ENCODE measurements at regions not wholly inside any gene's neighbourhood (a gene's known extent, or its start where the extent isn't known, plus 50 kb on each side); places are given as distances from the start of the nearest gene placed in this dataset.

DNA sequence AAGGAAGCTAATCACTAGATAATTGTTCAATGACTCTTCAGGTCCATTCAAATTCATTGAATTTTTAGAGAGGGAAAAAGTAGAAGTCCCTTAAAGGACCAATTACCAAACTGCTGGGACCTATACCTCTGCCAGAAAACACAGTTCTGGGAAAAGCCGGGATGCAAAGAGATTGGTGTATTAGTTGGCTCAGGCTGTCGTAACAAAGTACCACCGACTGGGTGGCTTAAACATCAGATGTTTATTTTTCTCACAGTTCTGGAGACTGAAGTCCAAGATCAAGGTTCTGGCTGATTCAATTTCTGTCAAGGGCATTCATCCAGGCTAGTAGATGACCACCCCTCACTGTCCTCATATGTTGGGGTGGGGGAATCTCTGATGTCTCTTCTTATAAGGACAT, 177.1 kb upstream of the FSTL4 start:
- no peak overlapping the region for H2BK12ac ChIP-seq (ENCODE audit: low read depth, low read length)
- no peak overlapping the region for H3K14ac ChIP-seq (ENCODE audit: insufficient read length)
- H2AK5ac ChIP-seq (ENCODE audit: low read depth, low read length), result no peak overlapping the region
- H2BK5ac ChIP-seq (ENCODE audit: low read depth, low read length), result no peak overlapping the region
- H2BK20ac ChIP-seq (ENCODE audit: low read length), result no peak overlapping the region
- CTCF ChIA-PET (ENCODE audit: partially characterized antibody), result no interaction called here
- TF ChIP-seq BACH1 (IDR thresholded peaks at IDR 0.05; ENCODE audit: low read length), result no peak
- TF ChIP-seq, protein P1, sequence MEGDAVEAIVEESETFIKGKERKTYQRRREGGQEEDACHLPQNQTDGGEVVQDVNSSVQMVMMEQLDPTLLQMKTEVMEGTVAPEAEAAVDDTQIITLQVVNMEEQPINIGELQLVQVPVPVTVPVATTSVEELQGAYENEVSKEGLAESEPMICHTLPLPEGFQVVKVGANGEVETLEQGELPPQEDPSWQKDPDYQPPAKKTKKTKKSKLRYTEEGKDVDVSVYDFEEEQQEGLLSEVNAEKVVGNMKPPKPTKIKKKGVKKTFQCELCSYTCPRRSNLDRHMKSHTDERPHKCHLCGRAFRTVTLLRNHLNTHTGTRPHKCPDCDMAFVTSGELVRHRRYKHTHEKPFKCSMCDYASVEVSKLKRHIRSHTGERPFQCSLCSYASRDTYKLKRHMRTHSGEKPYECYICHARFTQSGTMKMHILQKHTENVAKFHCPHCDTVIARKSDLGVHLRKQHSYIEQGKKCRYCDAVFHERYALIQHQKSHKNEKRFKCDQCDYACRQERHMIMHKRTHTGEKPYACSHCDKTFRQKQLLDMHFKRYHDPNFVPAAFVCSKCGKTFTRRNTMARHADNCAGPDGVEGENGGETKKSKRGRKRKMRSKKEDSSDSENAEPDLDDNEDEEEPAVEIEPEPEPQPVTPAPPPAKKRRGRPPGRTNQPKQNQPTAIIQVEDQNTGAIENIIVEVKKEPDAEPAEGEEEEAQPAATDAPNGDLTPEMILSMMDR (IDR thresholded peaks at IDR 0.05; ENCODE audit: control extremely low read depth in 1 of 3, insufficient read depth in 1 of 3, low read depth in 1 of 3, low read length in 3 of 3), result no peak
- H3K4ac ChIP-seq (replicated peaks; ENCODE audit: insufficient read length, low read depth, low read length), result no peak overlapping the region
- no peak overlapping the region for H2BK120ac ChIP-seq (replicated peaks; ENCODE audit: low read depth, low read length)
- H3K4me2 ChIP-seq (ENCODE audit: insufficient read depth in 1 of 2, low read depth in 2 of 2, low read length in 2 of 2), result no peak overlapping the region
- H3K36me3 ChIP-seq (ENCODE audit: control insufficient read depth in 2 of 4, insufficient read depth in 4 of 4, low read length in 3 of 4), result no peaks in the 10 kb centered on the region
- no peak overlapping the region for H4K91ac ChIP-seq (replicated peaks; ENCODE audit: insufficient read length, low read length)
- H3K4me1 ChIP-seq (replicated peaks in 1 of 4; ENCODE audit: control insufficient read depth in 3 of 4, insufficient read depth in 4 of 4, low read length in 3 of 4), result peaks cover 0 to 6% (median 2%) of the 10 kb centered on the region in 4 experiments; a peak in 4 of 7 replicates
- H3K79me1 ChIP-seq (ENCODE audit: low read depth, low read length), result no peaks in the 10 kb centered on the region
- 85% methylated on average over 3 of the region's 3 CpGs; no CpG with 5 or more reads in 1 of the 2 experiments for WGBS, 2 experiments (ENCODE audit: extremely low coverage in 1 of 2, insufficient coverage in 1 of 2, insufficient read length in 1 of 2, insufficient replicate concordance in 2 of 2, low coverage in 1 of 2, low lambda C conversion rate in 2 of 2, missing lambda C conversion rate in 1 of 2)
- no peaks in the 10 kb centered on the region for H3K79me2 ChIP-seq (ENCODE audit: control insufficient read depth in 1 of 2, insufficient read depth in 2 of 2, low read length in 2 of 2)
- H3K27me3 ChIP-seq (replicated peaks in 1 of 4; ENCODE audit: control insufficient read depth in 3 of 4, extremely low read depth in 1 of 4, insufficient read depth in 3 of 4, low read length in 3 of 4), result peaks cover 0 to 4% (median 3%) of the 10 kb centered on the region in 4 experiments; a peak in 2 of 7 replicates
- H2BK15ac ChIP-seq (ENCODE audit: low read length), result no peak overlapping the region
- no peak overlapping the region for H2AFZ ChIP-seq (ENCODE audit: low read length)
- H4K5ac ChIP-seq (ENCODE audit: insufficient read length, low read depth, low read length), result no peak overlapping the region
- H4K8ac ChIP-seq (ENCODE audit: extremely low read depth, insufficient read depth, low read length), result no peak overlapping the region
- H3K27ac ChIP-seq (ENCODE audit: low read depth, low read length), result no peak overlapping the region
- H3K4me3 ChIP-seq (ENCODE audit: extremely low read depth in 1 of 4, insufficient read depth in 2 of 4, low read depth in 3 of 4, low read length in 4 of 4), result no peak overlapping the region
- no peaks in the 10 kb centered on the region for H3K9me3 ChIP-seq (ENCODE audit: insufficient read depth in 2 of 2, low read depth in 1 of 2, low read length in 1 of 2)
- no peak for DNase-seq (ENCODE audit: low read depth in 1 of 2, low spot score in 2 of 2)
- no peaks in the 10 kb centered on the region for H4K20me1 ChIP-seq (replicated peaks in 1 of 2; ENCODE audit: control insufficient read depth in 1 of 2, insufficient read depth in 2 of 2, low read length in 2 of 2)
- no peak overlapping the region for H3K56ac ChIP-seq (replicated peaks; ENCODE audit: insufficient read length, low read depth, low read length)
- FAIRE-seq, result no peak
- H3K23ac ChIP-seq (ENCODE audit: insufficient read length), result no peak overlapping the region
- H3K23me2 ChIP-seq (ENCODE audit: low read depth, low read length), result no peaks in the 10 kb centered on the region; the same call in 1 of the 2 replicates
- H3K9ac ChIP-seq (replicated peaks in 1 of 4; ENCODE audit: extremely low read depth in 1 of 4, low read depth in 3 of 4, low read length in 3 of 4), result no peak overlapping the region
- no peak overlapping the region for H3K18ac ChIP-seq (ENCODE audit: extremely low read depth, low read length)
- POLR2A ChIA-PET (ENCODE audit: partially characterized antibody), result no interaction called here
